ENCODE measurements at regions not wholly inside any gene's neighbourhood (a gene's known extent, or its start where the extent isn't known, plus 50 kb on each side); places are given as distances from the start of the nearest gene placed in this dataset.

- DNase-seq, result no peak
Measured at GRCh38 chr3:159631226-159631625, 357.4 kb upstream of the IL12A start.

- DNase-seq, result no peak
Measured at GRCh38 chr3:159632128-159632527, 356.5 kb upstream of the IL12A start.

GRCh38 chr3:159632851-159633250 lies 355.8 kb upstream of the IL12A start:
- DNase-seq, result no peak

GRCh38 chr3:159634483-159634882 lies 354.2 kb upstream of the IL12A start:
- no peak for DNase-seq

GRCh38 chr3:159635047-159635641 lies 353.5 kb upstream of the IL12A start:
- no peak for DNase-seq

- no peak for DNase-seq
Measured at GRCh38 chr3:159637883-159638542, 350.6 kb upstream of the IL12A start.

GRCh38 chr3:159640225-159640624 lies 348.4 kb upstream of the IL12A start:
- DNase-seq, result no peak

- DNase-seq, result no peak
Measured at GRCh38 chr3:159643406-159643805, 345.2 kb upstream of the IL12A start.

- no peak for DNase-seq
Measured at GRCh38 chr3:159645874-159646273, 342.8 kb upstream of the IL12A start.

GRCh38 chr3:159649951-159650350 lies 338.7 kb upstream of the IL12A start:
- DNase-seq, result no peak

GRCh38 chr3:159650726-159651125 lies 337.9 kb upstream of the IL12A start:
- no peak for DNase-seq

- no peak for DNase-seq
Measured at GRCh38 chr3:159652452-159652851, 336.2 kb upstream of the IL12A start.

GRCh38 chr3:159654183-159655134 lies 334.2 kb upstream of the IL12A start:
- no peak for DNase-seq

- DNase-seq, result no peak
Measured at GRCh38 chr3:159655202-159655601, 333.4 kb upstream of the IL12A start.

- no peak for DNase-seq
Measured at GRCh38 chr3:159657176-159657575, 331.5 kb upstream of the IL12A start.

GRCh38 chr3:159657629-159658028 lies 331.0 kb upstream of the IL12A start:
- no peak for DNase-seq

- DNase-seq, result no peak
Measured at GRCh38 chr3:159660326-159660725, 328.3 kb upstream of the IL12A start.

GRCh38 chr3:159660901-159661300 lies 327.7 kb upstream of the IL12A start:
- DNase-seq, result no peak

GRCh38 chr3:159662549-159662948 lies 326.1 kb upstream of the IL12A start:
- DNase-seq, result no peak

GRCh38 chr3:159664006-159664405 lies 324.6 kb upstream of the IL12A start:
- no peak for DNase-seq

- DNase-seq, result no peak
Measured at GRCh38 chr3:159664653-159665052, 324.0 kb upstream of the IL12A start.

GRCh38 chr3:159667261-159667660 lies 321.4 kb upstream of the IL12A start:
- DNase-seq, result no peak

GRCh38 chr3:159668461-159668860 lies 320.2 kb upstream of the IL12A start:
- no peak for DNase-seq

- no peak for DNase-seq
Measured at GRCh38 chr3:159668990-159669476, 319.6 kb upstream of the IL12A start.

Data from NCI-H1436 (cell line).